NCI-H748 treated with DMSO at 0.1 percent for 48 hours (cell line): ENCODE measurements at regions not wholly inside any gene's neighbourhood (a gene's known extent, or its start where the extent isn't known, plus 50 kb on each side); places are given as distances from the start of the nearest gene placed in this dataset.
"Not testable (repeated sequence)": the region's sequence is repeated elsewhere in the genome, so short reads cannot be mapped to it uniquely, and the experiment has no call there.

ENCODE experiments used
- DNase-seq: peaks from one replicate; lab custom pipeline; 2025; lab: John Stamatoyannopoulos, UW

DNA sequence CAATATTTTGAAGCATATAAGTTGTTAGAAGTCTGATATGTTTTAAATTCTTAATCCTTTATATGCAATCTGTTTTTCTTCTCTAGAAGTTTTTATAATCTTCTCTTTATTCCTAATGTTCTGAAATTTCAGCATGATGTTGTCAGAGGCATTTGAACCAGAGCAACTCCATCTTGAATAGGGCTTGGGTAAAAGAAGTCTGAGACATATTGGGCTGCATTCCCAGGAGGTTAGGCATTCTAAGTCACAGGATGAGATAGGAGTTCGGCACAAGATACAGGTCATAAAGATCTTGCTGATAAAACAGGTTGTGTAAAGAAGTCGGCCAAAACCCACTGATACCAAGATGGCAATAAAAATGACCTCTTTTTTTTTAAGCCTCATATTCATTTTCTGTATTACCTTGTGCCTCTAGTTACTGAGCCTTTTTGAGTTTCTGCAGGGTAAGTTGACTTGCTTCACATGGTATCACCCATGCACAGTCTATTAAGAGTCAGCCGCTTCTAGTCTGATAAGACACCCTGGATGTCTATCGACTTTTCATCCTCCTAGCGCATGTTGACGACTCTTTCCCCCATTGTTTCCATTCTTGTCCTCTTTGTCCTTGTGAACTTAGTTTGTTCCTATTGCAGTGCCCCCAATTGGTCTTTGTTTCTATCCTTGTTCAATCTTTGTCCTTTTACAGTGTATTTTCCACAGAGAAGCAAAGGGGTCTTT is 80.8 kb upstream of the RNU6-1 start:
- DNase-seq = no peak

DNA sequence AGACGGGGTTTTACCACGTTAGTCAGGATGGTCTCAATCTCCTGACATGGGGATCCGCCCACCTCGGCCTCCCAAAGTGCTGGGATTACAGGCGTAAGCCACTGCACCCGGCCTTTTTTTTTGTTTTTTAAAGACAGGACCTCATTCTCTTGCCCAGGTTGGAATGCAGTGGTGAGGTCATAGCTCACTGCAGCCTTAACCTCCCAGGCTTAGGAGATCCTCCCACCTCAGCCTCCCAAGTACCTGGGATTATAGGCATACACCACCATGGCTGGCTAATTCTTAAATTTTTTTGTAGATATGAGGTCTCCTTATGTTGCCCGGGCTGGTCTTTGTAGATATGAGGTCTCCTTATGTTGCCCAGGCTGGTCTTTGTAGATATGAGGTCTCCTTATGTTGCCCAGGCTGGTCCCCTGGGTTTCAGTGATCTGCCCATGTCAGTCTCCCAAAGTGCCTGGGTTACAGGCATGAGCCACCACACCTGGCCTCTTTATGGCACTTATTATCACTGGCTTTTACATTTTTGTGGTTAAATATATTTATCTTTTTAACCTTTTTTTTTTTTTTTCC is 82.3 kb upstream of the RNU6-1 start:
- DNase-seq = no peak

DNA sequence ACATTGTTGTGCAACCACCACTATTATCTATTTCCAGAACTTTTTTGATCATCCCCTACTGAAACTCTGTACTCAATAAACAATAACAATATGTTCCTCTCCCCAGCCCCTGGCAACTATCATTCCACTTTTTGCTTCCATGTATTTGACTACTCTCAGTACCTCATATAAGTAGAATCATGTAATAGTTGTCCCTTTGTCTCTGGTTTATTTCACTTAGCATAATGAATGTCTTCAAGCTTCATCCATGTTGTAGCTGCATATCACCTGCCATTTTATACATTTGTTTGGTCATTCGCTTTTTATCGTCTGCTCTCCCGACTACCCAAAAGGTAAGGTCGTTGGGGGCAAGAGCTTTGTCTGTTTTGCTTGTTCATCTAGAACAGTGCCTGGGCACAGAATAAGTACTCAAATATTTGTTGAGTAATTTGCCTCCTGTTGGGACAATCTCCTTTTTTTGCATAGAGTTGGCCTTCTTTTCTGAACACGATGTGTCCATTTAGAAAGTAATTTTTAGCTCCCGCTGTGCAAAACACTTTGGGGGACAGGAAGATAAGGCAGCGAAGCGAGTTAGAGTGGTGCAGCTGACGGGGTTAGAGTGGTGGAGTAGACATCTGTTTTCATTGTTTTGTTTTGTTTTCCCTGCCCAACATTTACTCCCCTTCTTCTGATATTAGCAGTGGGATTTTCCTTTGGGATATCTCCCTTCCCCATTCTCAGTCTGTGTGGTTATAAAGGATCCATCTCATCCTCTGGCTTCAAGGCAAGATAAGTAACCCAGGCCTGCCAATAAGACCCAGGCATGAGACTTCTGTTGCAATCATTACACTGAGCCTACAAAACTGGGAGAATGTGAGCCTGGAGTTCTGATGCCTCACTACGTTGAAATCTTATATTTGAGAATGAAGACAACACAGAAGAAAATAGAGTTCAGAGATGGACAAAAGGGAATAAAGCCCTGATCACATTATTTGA is 83.4 kb upstream of the RNU6-1 start:
- peak; percentile 99 for DNase-seq

DNA sequence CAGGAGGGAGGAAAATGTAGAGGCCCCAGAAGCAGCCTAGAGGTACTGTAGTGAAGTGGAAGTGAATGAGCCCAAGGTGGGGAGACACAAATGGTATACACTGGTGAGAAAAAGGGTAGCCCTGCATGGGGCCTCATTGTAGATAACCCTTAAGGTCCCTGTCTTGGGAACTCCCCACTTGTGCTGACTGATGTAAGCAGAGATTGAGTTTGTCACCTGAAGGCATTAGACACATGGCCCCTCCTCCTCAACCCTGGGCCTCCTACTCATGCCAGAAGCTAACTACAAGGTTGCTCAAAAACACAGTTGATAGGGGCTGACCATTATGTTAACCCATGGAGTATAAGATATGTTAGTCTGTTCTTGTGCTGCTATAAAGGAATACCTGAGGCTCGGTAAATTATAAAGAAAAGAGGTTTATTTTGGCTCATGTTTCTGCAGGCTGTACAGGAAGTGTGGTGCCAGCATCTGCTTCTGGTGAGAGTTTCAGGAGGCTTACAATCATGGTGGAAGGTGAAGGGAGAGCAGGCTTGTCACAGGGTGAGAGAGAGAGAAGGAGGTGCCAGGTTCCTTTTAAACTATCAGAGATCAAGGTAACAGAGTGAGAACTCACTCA is 84.6 kb upstream of the RNU6-1 start:
- no peak for DNase-seq

DNA sequence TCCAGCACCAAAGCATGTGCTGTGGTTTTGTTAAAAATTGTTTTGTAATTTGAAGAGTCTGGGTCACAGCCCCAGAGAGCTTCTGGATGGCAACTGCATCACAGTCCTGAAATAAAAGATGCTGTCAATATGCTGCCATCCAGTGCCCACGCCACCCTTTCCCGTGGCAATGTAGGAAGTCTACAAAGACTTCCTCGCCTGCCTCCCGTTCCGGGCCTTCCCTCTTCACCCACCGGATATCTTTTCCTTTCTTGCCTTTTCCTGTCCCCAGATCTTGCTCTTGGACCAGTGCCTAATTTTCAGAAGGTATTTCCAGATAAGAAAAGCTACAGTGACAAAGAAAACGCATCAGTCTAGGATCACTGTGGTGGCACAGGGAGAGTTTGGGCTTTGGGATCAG is 85.3 kb upstream of the RNU6-1 start:
- DNase-seq = no peak

DNA sequence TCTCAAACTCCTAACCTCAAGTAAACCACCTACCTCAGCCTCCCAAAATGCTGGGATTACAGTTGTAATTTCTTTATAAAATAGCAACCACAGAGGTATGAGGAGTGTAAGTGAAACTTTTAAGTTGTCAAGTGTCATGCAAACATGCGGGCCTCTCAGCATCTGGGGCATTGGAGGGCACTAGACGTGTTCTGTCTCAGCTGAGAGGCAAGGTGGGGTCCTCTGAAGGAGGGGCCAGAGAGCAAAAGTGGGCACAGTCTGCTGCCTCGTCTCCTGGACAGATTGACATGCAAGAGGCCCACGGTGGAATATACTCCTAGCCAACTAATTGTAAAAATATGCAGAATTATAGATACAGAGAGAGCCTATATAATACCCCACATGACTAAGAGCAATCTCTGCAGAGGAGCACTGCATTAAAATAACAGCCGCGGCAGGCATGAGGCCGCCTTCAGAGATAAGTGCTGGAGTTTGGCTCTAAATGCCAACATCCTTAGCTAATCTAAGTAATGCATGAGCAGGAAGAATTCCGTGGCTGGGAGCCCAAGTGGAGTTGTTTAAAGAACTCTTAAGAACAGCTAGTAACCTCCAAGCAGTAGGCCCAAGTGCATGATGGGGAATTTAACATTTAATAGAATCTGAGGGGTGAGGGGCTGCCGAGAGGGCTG is 87.8 kb upstream of the RNU6-1 start:
- DNase-seq = no peak

DNA sequence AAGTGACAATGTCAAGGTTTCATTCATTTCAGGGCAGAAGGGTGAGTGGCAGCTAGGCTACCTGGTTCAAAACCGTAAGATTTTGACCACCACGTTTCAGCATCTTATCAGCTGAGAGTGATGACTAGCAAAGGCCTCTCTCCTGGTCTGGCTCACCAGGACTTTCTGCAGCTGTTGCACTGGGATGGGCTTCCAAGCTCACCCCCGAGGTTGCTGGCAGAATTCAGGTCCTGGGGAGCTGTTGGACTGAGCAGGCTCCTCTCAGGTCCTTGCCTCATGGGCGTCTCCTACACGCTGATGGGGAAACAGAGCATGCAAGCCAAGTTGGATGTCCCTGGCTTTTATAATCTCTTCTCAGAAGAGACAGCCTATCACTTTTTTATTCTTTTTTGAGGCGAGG is 88.8 kb upstream of the RNU6-1 start:
- DNase-seq = no peak

DNA sequence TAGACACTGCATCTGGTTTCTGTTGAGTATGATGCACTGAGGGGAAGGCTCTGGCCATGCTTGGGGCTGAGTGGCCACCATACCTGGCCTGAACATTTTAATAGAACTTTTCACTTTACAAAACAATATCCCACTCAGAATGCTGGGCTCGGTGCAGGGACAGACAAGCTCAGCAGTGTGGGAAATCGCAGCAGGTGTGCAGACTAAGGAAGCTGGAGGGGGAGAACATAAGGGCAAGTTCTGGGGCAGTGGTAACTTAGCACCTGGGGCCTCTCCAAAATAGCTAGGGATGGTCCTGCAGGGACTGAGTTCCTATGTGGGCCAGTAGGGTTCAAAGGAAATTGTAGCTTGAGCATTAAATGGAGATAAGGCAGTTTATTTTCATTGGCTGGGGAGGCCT is 90.9 kb upstream of the RNU6-1 start:
- DNase-seq = no peak

DNA sequence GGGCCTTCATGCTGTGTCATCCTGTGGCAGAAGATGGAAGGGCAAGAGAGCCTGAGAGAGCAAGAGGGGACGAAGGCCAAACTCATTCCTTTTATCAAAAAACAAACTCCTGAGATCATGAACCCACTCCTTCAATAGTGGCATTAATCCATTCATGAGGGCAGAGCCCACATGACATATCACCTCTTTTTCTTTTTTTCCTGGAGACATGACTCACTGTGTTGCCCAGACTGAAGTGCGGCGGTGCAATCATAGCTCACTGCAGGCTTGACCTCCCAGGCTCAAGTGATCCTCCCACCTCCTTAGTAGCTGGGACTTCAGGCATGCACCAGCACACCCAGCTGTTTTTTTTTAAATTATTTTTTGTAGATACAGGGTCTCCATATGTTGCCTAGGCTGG is 92.0 kb upstream of the RNU6-1 start:
- DNase-seq = no peak

DNA sequence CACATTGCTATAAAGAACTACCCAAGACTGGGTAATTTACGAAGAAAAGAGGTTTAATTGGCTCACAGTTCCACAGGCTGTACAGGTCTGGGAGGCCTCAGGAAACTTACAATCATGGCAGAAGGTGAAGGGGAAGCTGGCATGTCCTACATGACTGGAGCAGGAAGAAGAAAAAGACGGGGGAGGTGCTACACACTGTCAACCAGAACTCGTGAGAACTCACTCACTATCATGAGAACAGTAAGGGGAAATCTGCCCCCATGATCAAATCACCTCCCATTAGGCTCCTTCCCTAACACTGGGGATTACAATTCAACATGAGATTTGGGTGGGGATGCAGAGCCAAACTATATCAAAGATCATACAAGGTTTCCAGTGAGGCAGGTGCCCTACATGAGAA is 94.3 kb upstream of the RNU6-1 start:
- DNase-seq = not testable (repeated sequence)

DNA sequence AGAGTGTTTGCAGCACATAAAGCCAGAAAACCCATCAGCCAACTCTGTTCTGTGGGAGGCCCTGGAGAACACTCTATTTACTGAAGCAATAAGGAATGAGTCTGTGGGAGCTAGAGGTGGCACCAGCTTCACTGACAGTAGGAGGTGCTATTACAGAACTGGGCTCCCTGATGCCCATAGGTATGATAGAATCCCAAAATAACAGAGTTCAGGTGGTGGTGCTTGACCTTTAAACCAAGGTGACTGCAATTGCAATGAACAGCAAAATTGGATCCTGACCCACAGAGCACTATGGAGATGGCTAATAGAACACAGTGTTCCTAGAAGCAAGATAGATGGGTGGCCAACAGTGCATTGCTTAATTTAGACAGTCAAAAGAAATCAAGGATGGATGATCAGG is 95.4 kb upstream of the RNU6-1 start:
- DNase-seq = no peak

DNA sequence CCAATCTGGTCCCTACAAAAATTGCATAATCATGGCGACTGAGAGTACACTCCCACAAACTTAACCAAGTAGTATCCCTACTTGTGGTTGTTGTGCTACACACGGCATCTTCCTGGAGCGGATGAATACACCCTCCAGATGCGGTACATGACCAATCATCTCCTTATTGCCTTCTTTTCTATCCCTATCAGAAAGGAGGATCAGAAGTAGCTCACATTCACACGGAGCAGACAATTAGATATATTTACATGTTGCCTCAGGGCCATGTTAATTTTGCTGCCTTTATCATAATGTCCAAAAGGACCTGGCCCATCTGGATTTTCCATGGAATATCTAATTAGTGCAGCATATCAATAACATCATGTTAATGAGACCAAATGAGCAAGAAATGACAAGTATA is 96.4 kb upstream of the RNU6-1 start:
- DNase-seq = no peak

DNA sequence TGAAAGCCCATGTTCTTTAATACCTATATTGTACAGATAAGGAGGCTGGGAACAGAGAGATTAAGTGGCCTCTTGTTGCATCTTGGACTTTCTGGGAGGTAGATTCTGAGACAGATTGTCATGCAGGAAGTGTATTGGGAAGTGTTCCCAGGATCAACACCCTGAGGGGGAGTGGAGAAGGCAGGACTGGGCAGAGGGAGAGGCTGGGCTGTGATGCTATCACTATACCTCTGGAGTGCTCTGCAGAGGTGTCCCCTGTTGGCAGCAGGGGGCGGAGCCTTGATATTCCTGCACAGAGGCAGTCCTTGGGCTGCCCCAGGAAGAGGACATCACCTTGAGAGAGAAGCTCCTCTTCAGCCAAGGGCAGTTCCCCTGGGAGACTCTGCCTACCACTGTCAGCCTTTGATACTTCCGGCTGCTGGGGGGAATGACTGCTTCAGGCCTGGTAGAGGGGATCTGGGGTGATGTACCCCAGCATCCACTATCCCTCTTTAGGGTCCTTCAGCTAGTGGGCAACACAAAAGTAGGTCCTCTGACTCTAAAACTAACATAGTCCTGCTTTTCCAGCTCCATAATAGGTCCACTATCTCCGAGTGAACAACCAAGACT is 97.4 kb upstream of the RNU6-1 start:
- no peak for DNase-seq

DNA sequence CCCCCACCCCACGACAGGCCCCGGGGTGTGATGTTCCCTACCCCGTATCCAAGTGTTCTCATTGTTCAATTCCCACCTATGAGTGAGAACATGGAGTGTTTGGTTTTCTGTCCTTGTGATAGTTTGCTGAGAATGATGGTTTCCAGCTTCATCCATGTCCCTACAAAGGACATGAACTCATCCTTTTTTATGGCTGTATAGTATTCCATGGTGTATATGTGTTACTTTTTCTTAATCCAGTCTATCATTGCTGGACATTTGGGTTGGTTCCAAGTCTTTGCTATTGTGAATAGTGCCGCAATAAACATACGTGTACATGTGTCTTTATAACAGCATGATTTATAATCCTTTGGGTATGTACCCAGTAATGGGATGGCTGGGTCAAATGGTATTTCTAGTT is 99.3 kb upstream of the RNU6-1 start:
- DNase-seq = not testable (repeated sequence)

DNA sequence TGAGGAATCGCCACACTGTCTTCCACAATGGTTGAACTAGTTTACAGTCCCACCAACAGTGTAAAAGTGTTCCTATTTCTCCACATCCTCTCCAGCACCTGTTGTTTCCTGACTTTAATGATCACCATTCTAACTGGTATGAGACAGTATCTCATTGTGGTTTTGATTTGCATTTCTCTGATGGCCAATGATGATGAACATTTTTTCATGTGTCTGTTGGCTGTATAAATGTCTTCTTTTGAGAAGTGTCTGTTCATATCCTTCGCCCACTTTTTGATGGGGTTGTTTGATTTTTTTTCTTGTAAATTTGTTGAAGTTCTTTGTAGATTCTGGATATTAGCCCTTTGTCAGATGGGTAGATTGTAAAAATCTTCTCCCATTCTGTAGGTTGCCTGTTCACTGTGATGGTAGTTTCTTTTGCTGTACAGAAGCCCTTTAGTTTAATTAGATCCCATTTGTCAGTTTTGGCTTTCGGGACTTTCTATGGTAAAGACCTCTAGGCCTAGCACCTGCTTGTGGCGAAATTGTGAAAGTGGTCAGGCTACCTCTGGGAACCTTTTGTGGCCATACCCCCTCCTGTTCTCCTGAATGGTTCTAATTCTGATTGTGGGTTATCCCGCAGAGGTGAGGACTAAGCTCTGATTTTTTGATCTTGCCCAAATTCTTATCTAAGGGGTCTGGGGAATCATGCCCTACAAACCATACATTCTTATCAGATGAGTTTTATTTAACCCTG is 99.9 kb upstream of the RNU6-1 start:
- not testable (repeated sequence) for DNase-seq

DNA sequence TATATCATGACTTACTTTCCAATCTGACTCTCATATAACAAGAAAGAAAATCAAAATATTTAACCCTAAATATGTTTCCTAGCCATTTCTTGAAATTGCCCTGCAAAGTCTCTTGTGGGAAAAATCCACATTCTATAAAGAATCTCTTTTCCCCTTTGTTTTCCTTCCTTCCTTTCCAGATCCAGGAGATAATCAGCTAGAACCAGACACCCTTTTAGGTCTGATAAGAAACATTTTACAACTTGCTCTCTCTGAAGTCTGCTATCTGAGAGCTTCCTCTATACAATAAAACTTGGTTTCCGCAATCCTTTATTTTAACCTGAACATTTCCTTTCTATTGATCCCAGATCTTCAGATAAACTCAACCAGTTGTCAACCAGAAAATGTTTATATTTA is 100.5 kb upstream of the RNU6-1 start:
- DNase-seq = no peak

DNA sequence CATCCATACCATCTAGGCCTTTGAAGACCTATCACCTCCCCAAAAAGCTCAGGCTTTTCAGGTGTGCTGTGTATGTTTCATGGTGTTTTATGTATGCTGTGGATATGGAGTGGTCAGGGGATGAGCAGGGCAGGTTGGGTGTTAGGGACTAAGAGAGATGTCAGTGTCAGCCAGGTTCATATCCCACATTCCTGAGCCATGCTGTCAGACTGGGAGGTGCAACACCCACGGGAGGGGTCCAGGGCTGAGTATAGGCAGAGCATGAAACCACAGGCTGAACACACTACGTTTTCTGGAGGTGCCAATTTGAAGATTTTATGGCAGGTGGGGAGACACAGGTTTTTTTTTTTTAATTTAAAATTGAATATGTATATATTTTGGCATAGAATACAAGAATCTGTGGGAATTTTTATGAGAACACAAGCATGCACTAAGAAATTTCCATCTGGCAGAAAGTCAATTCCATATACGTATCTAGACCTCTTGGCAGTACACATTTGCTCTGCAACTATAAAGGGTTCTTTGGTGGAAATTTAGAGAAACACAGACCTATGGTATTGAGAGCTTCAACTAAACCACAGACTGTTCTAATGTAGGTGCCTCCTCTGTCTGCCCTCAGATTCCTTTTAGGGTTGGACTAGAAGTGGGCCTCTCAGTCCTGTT is 101.9 kb upstream of the RNU6-1 start:
- DNase-seq = no peak

DNA sequence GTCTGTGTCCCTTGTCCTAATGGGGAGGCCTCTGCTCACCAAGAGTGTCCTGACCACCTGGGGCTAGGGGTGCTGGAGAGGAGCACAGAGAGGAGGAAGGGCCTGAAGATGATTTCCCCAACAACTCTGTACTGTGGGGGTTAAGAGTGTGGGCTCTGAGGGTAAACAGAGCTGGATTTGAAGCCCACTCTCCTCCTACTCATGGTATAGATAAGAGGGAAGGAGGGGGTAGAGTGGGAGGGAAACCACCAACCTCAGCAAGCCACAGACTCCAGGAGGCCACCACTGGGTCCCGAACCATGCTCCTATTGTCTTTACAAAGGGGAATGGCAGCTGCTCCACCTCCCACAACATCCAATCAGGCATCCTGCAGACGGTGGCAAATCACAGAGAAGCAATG is 103.6 kb upstream of the RNU6-1 start:
- no peak for DNase-seq

DNA sequence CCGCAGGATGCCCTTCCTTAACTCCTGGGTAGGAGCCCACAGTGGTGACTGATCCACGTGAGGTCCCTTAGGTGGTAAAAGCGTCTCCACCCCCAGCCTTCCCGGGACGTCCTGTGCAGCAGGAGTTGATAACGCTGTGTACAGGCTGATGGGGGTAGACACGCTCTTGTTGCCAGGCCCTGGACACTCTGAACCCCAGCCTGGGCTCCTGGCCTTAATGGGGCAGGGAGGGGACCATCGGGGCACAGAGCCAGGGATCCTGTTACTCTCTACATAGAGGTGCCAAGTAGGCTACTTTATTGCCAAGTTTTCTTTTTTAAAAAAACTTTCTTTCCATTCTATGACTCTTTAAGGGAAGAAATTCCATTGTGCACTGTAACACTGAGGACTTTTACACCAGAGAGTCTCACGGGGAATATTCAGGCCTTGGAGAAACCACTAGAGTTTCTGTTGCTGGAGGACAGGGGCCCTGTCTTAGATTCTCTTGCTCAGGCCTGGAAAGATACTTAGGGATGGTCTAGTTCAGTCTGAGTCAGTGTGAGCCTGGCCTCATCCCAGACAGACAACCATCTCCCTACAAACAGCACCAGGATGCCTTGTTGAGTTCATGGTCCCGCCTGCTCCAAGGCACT is 104.3 kb upstream of the RNU6-1 start:
- DNase-seq = no peak

DNA sequence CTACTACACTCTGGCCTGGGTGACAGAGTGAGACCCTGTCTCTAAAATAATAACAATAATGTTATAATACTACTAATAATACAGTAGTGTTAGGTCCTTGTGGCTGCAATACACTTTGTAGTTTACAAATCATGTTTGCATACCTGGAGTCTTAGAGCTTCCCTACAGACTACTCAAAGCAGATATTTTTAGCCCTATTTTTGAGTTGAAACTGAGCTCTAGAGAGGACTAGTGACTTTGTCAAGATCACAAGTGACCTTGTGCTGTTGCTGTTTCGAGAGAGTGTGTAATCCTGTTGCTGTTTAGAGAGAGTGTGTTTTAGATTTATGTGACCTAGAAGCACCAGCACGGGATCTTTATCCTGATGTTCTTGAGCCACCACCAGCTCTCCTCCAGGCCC is 105.3 kb upstream of the RNU6-1 start:
- no peak for DNase-seq
